GM23248 (cell line): ENCODE measurements at regions not wholly inside any gene's neighbourhood (a gene's known extent, or its start where the extent isn't known, plus 50 kb on each side); places are given as distances from the start of the nearest gene placed in this dataset.

Source experiments
- DNase-seq: peaks from one replicate; pipeline ENCODE4 v3.0.0-alpha.2; 2015
- H2AFZ ChIP-seq: fragments of 200-600 bp; sonication (generic); 2 replicates; pipeline ENCODE4 v1.6.1; 2016; ENCODE audit warnings: antibody characterized with exemption
- H3F3A ChIP-seq: fragments of 200-600 bp; sonication (generic); 2 replicates; pipeline ENCODE4 v1.6.1; 2016; ENCODE audit warnings: mild to moderate bottlenecking, antibody characterized with exemption, mixed run types; ENCODE audit not compliant: insufficient read depth
- H3K27ac ChIP-seq: fragments of 200-600 bp; sonication (generic); 2 replicates; pipeline ENCODE4 v1.5.1; 2016; ENCODE audit warnings: mild to moderate bottlenecking
- H3K27me3 ChIP-seq: fragments of 200-600 bp; sonication (generic); replicated peaks from 2 replicates; pipeline ENCODE4 v1.6.1; 2016; ENCODE audit warnings: mild to moderate bottlenecking; ENCODE audit not compliant: insufficient read depth
- H3K36me3 ChIP-seq: fragments of 200-600 bp; sonication (generic); 2 replicates; pipeline ENCODE4 v1.6.1; 2016; ENCODE audit warnings: low read depth, mild to moderate bottlenecking
- H3K4me1 ChIP-seq: fragments of 200-600 bp; sonication (generic); 2 replicates; pipeline ENCODE4 v1.6.1; 2016; ENCODE audit warnings: mild to moderate bottlenecking; ENCODE audit not compliant: insufficient read depth
- H3K4me2 ChIP-seq: fragments of 200-600 bp; sonication (generic); one replicate; pipeline ENCODE4 v1.6.1; 2016; ENCODE audit warnings: mild to moderate bottlenecking; ENCODE audit not compliant: unreplicated experiment
- H3K4me3 ChIP-seq: fragments of 200-600 bp; sonication (generic); 2 replicates; pipeline ENCODE4 v1.5.1; 2016; ENCODE audit warnings: mild to moderate bottlenecking
- H3K79me2 ChIP-seq: fragments of 200-600 bp; sonication (generic); 2 replicates; pipeline ENCODE4 v1.6.1; 2016; ENCODE audit warnings: mild to moderate bottlenecking; ENCODE audit not compliant: insufficient read depth
- H3K9ac ChIP-seq: fragments of 200-600 bp; sonication (generic); 2 replicates; pipeline ENCODE4 v1.6.1; 2016; ENCODE audit warnings: mild to moderate bottlenecking
- H3K9me2 ChIP-seq: fragments of 200-600 bp; sonication (generic); 2 replicates; pipeline ENCODE4 v1.6.1; 2016; ENCODE audit warnings: mixed run types, mild to moderate bottlenecking, moderate library complexity; ENCODE audit not compliant: insufficient read depth
- H3K9me3 ChIP-seq: fragments of 200-600 bp; sonication (generic); one replicate; pipeline ENCODE4 v1.6.1; 2017; ENCODE audit warnings: low read depth
- H4K20me1 ChIP-seq: fragments of 200-600 bp; sonication (generic); 2 replicates; pipeline ENCODE4 v1.6.0; 2016; ENCODE audit not compliant: insufficient read depth
- EZH2 ChIP-seq: fragments of 200-600 bp; sonication (generic); IDR thresholded peaks from 2 replicates; pipeline ENCODE4 v1.6.1; 2018; ENCODE audit warnings: antibody characterized with exemption, mild to moderate bottlenecking; ENCODE audit not compliant: insufficient read depth, poor library complexity, severe bottlenecking
- EZH2phosphoT487 ChIP-seq: fragments of 200-600 bp; sonication (generic); IDR thresholded peaks from 2 replicates; pipeline ENCODE4 v1.6.1; 2018; ENCODE audit warnings: antibody characterized with exemption, moderate library complexity, mild to moderate bottlenecking, low read depth; ENCODE audit not compliant: insufficient read depth
- WGBS, 2 experiments: methylation state at CpG; one replicate each; pipeline ENCODE4 v1.1.6; 2015 to 2017; ENCODE audit warnings: low lambda C conversion rate in 2 of 2, low coverage in 1 of 2; ENCODE audit errors: missing lambda C conversion rate in 2 of 2; 5-methylcytosine and 5-hydroxymethylcytosine counted together
- in situ Hi-C: fragments of 300-500 bp; cut with MboI; formaldehyde crosslinking; loops from 2 replicates; pipeline ENCODE4 v1.15.0; 2020

DNA sequence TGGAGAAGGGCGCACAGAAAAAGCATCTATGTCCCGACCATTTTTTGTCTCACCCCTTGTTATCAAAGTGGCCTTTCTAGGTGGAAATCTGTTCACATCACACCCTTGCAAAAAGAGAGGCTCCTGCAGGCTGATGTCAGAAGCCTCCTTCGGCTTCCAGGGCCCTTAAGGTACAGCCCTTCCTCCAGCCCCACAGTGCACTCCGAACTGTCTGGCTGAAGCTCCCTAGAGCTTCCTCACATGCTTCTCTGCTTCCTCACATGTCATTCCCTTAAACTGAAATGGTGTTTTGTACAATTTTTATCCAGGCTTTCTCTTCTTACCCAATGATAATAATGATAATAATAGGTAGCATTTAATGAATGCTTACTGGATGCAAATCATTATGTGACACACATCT is 210.3 kb downstream of the INHBA start:
- Histone ChIP-seq H3K27ac (no peak overlapping the region), H3K36me3 (no peaks in the 10 kb centered on the region)
- TF ChIP-seq EZH2 (no peak), EZH2phosphoT487 (no peak)

DNA sequence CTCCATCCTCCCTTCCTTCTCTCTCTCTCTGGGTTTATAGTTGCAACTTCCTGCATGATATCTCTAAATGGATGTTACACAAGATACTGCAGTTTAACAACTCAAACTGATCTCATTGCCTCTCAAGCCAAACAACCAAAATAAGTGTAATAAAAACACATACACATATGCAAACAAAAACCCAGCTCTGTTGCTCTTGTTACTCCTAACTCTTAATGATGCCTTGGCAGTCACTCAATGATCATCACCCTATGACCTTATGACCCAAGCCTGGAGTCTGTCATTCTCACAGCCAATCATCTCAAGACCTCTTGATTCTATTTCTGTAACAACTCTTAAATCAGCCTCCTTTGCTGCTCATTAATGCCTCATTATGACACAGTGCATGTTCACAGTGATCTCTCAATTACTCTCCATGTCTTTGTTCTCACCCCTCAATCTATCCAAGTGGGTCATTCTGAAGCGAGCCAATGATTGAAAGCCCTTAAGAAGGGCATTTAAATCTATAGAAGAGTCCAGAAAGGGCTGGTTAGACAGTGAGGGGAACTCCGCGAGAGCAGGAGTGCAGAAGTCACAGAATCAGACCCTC is 210.9 kb downstream of the INHBA start:
- in situ Hi-C loops: no loop called here
- no peak for DNase-seq

More for the DNA sequence above, 210.3 kb downstream of the INHBA start:
- no peak overlapping the region for H3K4me2 ChIP-seq
- H3F3A ChIP-seq: no peaks in the 10 kb centered on the region
- no peak overlapping the region for H3K9ac ChIP-seq
- no peaks in the 10 kb centered on the region for H3K4me1 ChIP-seq
- no peaks in the 10 kb centered on the region for H3K9me3 ChIP-seq
- peaks cover 4% of the 10 kb centered on the region; the same call in 1 of the 2 replicates for H3K9me2 ChIP-seq
- H3K79me2 ChIP-seq: no peaks in the 10 kb centered on the region
- no peak overlapping the region for H2AFZ ChIP-seq
- no peaks in the 10 kb centered on the region for H4K20me1 ChIP-seq
- WGBS, 2 experiments: 94 to 98% methylated on average over 4 of the region's 4 CpGs
- DNase-seq: no peak
- no peak overlapping the region for H3K4me3 ChIP-seq
- in situ Hi-C loops: no loop called here
- H3K27me3 ChIP-seq: no peaks in the 10 kb centered on the region

DNA sequence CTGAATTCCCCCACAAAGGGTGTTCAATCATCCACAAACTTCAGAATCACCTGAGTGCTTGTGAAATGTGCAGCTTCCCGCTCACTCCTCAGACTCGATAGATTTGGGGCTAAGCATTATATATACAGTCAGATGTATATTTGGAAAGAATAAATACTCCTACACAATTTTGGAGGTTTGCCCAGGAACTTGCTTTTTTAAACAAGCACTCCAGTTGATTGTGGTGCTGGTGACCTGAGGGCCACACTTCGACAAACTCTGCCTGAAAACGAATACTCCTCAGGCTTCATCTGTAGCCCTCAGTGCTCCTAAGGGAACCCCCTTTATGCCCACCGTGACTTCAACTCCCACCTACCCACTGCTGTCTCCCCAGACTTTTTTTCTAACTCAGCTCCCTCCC is 211.6 kb downstream of the INHBA start:
- no peak overlapping the region for H3K9ac ChIP-seq
- H3K79me2 ChIP-seq: no peaks in the 10 kb centered on the region
- no peak for TF ChIP-seq EZH2
- no peak for TF ChIP-seq EZH2phosphoT487
- H3K36me3 ChIP-seq: no peaks in the 10 kb centered on the region
- H2AFZ ChIP-seq: no peak overlapping the region
- no peak for DNase-seq
- H3K27me3 ChIP-seq: no peaks in the 10 kb centered on the region
- H3K4me2 ChIP-seq: no peak overlapping the region
- H3K9me2 ChIP-seq: peaks cover 4% of the 10 kb centered on the region; the same call in 1 of the 2 replicates
- H3K9me3 ChIP-seq: no peaks in the 10 kb centered on the region
- in situ Hi-C loops: no loop called here
- H3K4me3 ChIP-seq: no peak overlapping the region
- H3F3A ChIP-seq: no peaks in the 10 kb centered on the region
- H3K27ac ChIP-seq: no peak overlapping the region
- no peaks in the 10 kb centered on the region for H4K20me1 ChIP-seq
- no peaks in the 10 kb centered on the region for H3K4me1 ChIP-seq
- WGBS, 2 experiments: 88% methylated on average over 5 of the region's 5 CpGs

More for the DNA sequence above, 210.9 kb downstream of the INHBA start:
- no peaks in the 10 kb centered on the region for H3K36me3 ChIP-seq
- H3K4me3 ChIP-seq: no peak overlapping the region
- H2AFZ ChIP-seq: no peak overlapping the region
- no peak overlapping the region for H3K27ac ChIP-seq
- H3K4me2 ChIP-seq: no peak overlapping the region
- no peaks in the 10 kb centered on the region for H3K79me2 ChIP-seq
- no peaks in the 10 kb centered on the region for H3K27me3 ChIP-seq
- 93 to 96% methylated on average over 3 of the region's 3 CpGs for WGBS, 2 experiments
- no peak for TF ChIP-seq EZH2phosphoT487
- TF ChIP-seq EZH2: no peak
- no peak overlapping the region for H3K9ac ChIP-seq
- no peaks in the 10 kb centered on the region for H3F3A ChIP-seq
- H3K4me1 ChIP-seq: no peaks in the 10 kb centered on the region
- no peaks in the 10 kb centered on the region for H3K9me3 ChIP-seq
- no peaks in the 10 kb centered on the region for H4K20me1 ChIP-seq
- H3K9me2 ChIP-seq: peaks cover 4% of the 10 kb centered on the region; the same call in 1 of the 2 replicates

DNA sequence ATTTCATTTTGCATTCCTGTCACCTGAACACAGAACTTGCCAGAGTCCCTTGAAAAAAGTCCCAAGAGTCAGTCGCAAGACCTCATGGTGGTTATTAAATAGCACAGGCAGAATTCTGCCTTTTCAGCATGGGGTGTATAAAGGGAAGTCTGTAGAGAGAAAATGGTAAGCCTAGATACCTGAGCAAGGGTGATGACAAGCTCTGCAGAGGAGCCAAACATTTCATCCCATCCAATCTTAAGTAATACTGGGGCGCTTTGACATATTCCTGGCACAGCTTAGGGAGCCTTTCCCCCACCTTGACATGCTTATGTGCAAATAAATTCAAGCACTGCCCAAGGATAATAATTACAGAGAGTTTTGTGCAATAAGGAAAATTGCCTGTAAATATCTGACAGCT is 213.0 kb downstream of the INHBA start:
- WGBS, 2 experiments: 92 to 96% methylated on average over 2 of the region's 2 CpGs
- H3K27ac ChIP-seq: no peak overlapping the region

More for the DNA sequence above, 213.0 kb downstream of the INHBA start:
- Histone ChIP-seq H3K9me3 (no peaks in the 10 kb centered on the region), H3K27me3 (no peaks in the 10 kb centered on the region), H3K36me3 (no peaks in the 10 kb centered on the region), H3K4me2 (no peak overlapping the region), H3K4me3 (no peak overlapping the region), H4K20me1 (no peaks in the 10 kb centered on the region), H3K9me2 (peaks cover 4% of the 10 kb centered on the region; the same call in 1 of the 2 replicates), H3K4me1 (no peaks in the 10 kb centered on the region), H3K9ac (no peak overlapping the region), H3K79me2 (no peaks in the 10 kb centered on the region), H3F3A (no peaks in the 10 kb centered on the region), H2AFZ (no peak overlapping the region)
- in situ Hi-C loops: no loop called here
- DNase-seq: no peak
- TF ChIP-seq EZH2phosphoT487 (no peak), EZH2 (no peak)
